C4-2B (cell line): ENCODE measurements at regions not wholly inside any gene's neighbourhood (a gene's known extent, or its start where the extent isn't known, plus 50 kb on each side); places are given as distances from the start of the nearest gene placed in this dataset.

ENCODE experiments used
- H3K27ac ChIP-seq: fragments of 450-650 bp; 2 replicates; pipeline ENCODE4 v1.5.1; 2017
- ZFX ChIP-seq: fragments of 450-650 bp; IDR thresholded peaks from 2 replicates; pipeline ENCODE4 v1.6.1; 2017
- TF ChIP-seq, protein P1 (sequence below): fragments of 450-650 bp; conservative IDR thresholded peaks from 2 replicates; pipeline ENCODE4 v1.5.1; 2017; ENCODE audit warnings: mild to moderate bottlenecking

GRCh38 chr11:28457481-28458065 is 349.4 kb downstream of the METTL15 start:
- no peak for TF ChIP-seq ZFX
- TF ChIP-seq, protein P1, sequence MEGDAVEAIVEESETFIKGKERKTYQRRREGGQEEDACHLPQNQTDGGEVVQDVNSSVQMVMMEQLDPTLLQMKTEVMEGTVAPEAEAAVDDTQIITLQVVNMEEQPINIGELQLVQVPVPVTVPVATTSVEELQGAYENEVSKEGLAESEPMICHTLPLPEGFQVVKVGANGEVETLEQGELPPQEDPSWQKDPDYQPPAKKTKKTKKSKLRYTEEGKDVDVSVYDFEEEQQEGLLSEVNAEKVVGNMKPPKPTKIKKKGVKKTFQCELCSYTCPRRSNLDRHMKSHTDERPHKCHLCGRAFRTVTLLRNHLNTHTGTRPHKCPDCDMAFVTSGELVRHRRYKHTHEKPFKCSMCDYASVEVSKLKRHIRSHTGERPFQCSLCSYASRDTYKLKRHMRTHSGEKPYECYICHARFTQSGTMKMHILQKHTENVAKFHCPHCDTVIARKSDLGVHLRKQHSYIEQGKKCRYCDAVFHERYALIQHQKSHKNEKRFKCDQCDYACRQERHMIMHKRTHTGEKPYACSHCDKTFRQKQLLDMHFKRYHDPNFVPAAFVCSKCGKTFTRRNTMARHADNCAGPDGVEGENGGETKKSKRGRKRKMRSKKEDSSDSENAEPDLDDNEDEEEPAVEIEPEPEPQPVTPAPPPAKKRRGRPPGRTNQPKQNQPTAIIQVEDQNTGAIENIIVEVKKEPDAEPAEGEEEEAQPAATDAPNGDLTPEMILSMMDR: no peak

DNA sequence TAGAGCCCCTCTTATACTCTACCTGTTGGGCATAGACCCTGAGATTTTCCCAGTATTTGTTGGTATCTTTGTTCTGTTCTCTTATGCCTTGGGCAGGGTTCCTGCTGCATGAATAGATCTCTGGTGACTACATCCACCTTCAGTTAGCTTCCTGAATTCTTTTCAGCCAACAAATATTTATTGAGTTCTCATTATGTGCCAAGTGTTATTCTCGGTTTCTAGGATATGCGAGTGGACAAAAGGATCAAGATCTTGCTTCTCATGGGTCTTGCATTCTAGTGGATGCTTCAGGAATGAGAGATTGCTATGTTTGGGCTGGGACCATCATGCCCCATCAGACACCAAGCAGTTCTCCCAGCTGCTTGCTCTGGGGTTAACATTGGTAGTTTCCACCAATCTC is 340.0 kb downstream of the METTL15 start:
- TF ChIP-seq, protein P1: no peak
- TF ChIP-seq ZFX: no peak
- H3K27ac ChIP-seq: no peak overlapping the region

More at GRCh38 chr11:28457481-28458065, 349.4 kb downstream of the METTL15 start:
- no peak overlapping the region for H3K27ac ChIP-seq

GRCh38 chr11:28447226-28447625 is 339.0 kb downstream of the METTL15 start:
- H3K27ac ChIP-seq: no peak overlapping the region
- no peak for TF ChIP-seq ZFX
- TF ChIP-seq, protein P1: no peak

DNA sequence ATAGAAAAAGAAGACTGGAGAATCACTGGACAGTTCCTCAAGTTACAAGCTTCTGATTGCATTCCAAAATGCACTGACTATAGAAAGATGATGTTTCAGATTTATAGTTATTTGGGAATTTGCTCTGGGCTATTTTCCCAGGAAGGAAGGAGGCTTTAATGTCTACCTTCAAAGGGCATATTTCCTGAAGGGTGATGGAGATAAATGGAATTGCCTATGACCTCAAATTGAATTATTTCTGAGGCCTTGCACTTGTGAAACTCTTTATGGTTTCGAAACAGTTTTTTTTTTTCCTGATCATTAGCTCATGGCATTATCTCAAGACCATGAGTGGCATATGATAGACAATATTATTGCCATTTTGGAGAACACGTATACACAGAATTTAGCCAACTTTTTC is 333.9 kb downstream of the METTL15 start:
- H3K27ac ChIP-seq: no peak overlapping the region
- TF ChIP-seq ZFX: no peak
- TF ChIP-seq, protein P1: no peak

DNA sequence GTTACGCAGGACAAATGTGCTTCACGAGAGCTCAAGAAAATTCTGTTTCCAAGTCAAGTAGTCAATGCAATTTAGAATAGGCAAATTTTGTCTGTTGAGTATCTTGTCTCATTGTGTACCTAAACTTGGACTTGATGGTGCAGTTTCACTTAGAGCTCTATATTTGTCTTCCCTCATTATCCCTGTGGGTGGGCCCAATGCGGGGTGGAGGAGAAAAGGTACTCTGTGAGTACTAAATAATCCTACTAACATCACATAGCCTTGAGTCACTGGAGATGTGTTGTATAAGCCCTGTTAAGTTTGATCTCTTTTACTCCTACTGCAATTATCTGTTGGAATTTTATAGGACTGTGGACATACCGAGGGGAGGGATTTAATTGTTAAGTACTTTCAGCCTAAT is 331.2 kb downstream of the METTL15 start:
- TF ChIP-seq, protein P1: no peak
- TF ChIP-seq ZFX: no peak
- H3K27ac ChIP-seq: no peak overlapping the region

GRCh38 chr11:28420099-28420498 is 311.9 kb downstream of the METTL15 start:
- TF ChIP-seq, protein P1: no peak
- no peak for TF ChIP-seq ZFX
- H3K27ac ChIP-seq: no peak overlapping the region

DNA sequence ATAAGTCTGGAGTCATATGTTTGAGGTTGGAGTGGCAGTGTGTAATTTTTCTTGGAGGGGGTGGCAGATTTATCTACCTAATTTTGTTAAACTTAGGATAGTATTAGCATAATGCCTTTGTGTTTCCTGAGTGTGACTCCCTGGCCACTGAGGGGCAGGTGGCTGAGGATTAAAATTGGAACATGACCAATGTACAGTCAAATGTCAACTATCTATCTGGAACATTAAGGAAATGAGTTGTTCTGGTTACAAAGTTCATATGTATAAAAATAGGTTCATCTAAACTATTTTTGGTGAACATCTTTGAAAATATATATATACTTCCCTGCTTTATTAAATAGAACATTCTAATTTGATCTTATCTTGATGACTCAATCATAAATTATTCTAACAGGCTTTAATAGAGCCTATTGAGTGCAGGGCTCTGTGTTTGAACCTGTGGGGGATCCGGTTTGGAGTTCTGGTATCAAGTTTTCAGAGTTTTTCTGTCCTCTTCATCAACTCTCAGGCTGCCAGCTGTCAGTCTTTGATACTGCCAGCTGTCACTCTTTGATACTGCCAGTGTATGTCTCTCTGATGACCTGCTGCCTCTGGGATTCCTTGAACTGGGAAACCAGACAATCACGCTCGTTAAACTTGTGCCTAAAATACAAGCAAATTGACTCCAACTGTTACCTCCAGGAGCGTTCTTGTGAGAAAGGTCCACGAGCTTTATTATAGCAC is 309.6 kb downstream of the METTL15 start:
- TF ChIP-seq, protein P1: no peak
- no peak for TF ChIP-seq ZFX
- H3K27ac ChIP-seq: no peak overlapping the region
